H1 (cell line): ENCODE measurements at regions not wholly inside any gene's neighbourhood (a gene's known extent, or its start where the extent isn't known, plus 50 kb on each side); places are given as distances from the start of the nearest gene placed in this dataset.

Source experiments
- KDM1A ChIP-seq: fragments of 200-600, 300-600 bp; sonication (generic); IDR thresholded peaks from 2 replicates; pipeline ENCODE4 v1.7.1; 2016; ENCODE audit warnings: mild to moderate bottlenecking, low read length, borderline replicate concordance
- NRF1 ChIP-seq: IDR thresholded peaks from 2 replicates; pipeline ENCODE4 v1.6.1; 2011; ENCODE audit warnings: mild to moderate bottlenecking, low read depth, low read length, improper control_type of control experiment
- RBBP5 ChIP-seq: IDR thresholded peaks from 2 replicates; pipeline ENCODE4 v1.7.1; 2012; ENCODE audit warnings: low read depth, mild to moderate bottlenecking, inconsistent platforms, low read length, moderate library complexity, borderline replicate concordance
- TF ChIP-seq, protein P1 (sequence below), 3 experiments: IDR thresholded peaks; 1 replicate in 2 of 3; 2 replicates in 1 of 3; pipeline versions ENCODE4 v1.5.1 to v1.6.1; 2011; ENCODE audit warnings: low read length in 3 of 3, mild to moderate bottlenecking in 3 of 3, inconsistent platforms in 2 of 3, low read depth in 1 of 3, moderate library complexity in 1 of 3; ENCODE audit not compliant: insufficient read depth in 1 of 3; ENCODE audit errors: control extremely low read depth in 1 of 3

DNA sequence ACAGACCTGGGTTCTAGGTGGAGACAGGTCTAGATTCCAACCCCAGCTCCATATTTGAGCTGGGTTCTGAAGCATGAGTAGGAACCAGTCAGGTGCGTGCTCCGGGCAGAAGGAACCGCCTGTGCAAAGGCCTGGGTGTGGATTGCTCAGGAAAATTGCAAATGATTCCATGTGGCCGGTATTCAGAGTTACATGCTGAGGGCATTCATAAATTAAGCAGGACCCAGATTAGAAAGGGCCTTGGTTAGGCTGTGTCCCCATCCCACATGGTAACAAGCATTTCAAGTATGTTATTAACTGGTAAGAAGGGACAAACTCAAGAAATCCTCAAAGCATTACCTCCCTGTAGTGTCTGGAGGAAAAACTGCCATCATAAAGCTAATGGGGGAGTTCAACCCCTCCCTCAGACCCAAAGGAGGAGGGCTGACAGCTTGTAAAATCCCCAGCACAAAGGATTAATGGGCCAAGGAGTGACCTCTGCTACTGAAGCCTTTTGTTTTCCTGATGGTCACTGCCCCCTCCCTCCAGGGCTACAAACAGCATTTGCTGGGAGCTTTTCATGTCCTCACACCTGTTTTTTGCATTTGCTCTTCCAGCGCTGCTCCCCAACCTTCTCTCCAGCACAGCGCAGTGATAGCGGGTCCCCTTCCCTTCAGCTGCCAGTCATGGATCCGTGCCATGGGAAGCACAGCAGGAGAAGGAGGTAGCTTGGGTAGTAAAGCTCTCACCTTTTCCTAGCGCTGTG lies 218.0 kb downstream of the C16orf95 start (continued):
- TF ChIP-seq KDM1A (no peak), NRF1 (no peak), RBBP5 (no peak)
- TF ChIP-seq, protein P1, sequence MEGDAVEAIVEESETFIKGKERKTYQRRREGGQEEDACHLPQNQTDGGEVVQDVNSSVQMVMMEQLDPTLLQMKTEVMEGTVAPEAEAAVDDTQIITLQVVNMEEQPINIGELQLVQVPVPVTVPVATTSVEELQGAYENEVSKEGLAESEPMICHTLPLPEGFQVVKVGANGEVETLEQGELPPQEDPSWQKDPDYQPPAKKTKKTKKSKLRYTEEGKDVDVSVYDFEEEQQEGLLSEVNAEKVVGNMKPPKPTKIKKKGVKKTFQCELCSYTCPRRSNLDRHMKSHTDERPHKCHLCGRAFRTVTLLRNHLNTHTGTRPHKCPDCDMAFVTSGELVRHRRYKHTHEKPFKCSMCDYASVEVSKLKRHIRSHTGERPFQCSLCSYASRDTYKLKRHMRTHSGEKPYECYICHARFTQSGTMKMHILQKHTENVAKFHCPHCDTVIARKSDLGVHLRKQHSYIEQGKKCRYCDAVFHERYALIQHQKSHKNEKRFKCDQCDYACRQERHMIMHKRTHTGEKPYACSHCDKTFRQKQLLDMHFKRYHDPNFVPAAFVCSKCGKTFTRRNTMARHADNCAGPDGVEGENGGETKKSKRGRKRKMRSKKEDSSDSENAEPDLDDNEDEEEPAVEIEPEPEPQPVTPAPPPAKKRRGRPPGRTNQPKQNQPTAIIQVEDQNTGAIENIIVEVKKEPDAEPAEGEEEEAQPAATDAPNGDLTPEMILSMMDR (IDR thresholded peaks at IDR 0.05; ENCODE audit: control extremely low read depth in 1 of 3, insufficient read depth in 1 of 3, low read depth in 1 of 3, low read length in 3 of 3): no peak
